ENCODE measurements at regions not wholly inside any gene's neighbourhood (a gene's known extent, or its start where the extent isn't known, plus 50 kb on each side); places are given as distances from the start of the nearest gene placed in this dataset.

- H3K9me3 Mint-ChIP-seq: peaks cover 12% of the 10 kb centered on the region
- no peak for DNase-seq
- H3K27ac Mint-ChIP-seq: no peak overlapping the region
Measured at GRCh38 chr7:31445686-31446355, 68.1 kb upstream of the ITPRID1 start.

GRCh38 chr7:31448649-31449048 is 65.2 kb upstream of the ITPRID1 start:
- peaks cover 29% of the 10 kb centered on the region for H3K9me3 Mint-ChIP-seq
- no peak overlapping the region for H3K4me3 Mint-ChIP-seq
- H3K4me1 Mint-ChIP-seq (ENCODE audit: low read depth): no peaks in the 10 kb centered on the region
- DNase-seq: no peak
- TF ChIP-seq, protein P1, sequence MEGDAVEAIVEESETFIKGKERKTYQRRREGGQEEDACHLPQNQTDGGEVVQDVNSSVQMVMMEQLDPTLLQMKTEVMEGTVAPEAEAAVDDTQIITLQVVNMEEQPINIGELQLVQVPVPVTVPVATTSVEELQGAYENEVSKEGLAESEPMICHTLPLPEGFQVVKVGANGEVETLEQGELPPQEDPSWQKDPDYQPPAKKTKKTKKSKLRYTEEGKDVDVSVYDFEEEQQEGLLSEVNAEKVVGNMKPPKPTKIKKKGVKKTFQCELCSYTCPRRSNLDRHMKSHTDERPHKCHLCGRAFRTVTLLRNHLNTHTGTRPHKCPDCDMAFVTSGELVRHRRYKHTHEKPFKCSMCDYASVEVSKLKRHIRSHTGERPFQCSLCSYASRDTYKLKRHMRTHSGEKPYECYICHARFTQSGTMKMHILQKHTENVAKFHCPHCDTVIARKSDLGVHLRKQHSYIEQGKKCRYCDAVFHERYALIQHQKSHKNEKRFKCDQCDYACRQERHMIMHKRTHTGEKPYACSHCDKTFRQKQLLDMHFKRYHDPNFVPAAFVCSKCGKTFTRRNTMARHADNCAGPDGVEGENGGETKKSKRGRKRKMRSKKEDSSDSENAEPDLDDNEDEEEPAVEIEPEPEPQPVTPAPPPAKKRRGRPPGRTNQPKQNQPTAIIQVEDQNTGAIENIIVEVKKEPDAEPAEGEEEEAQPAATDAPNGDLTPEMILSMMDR (IDR thresholded peaks at IDR 0.05): no peak
- no peaks in the 10 kb centered on the region for H3K36me3 Mint-ChIP-seq (ENCODE audit: low read depth)
- H3K27ac Mint-ChIP-seq: no peak overlapping the region
- no peaks in the 10 kb centered on the region; the same call in 1 of the 2 replicates for H3K27me3 Mint-ChIP-seq (ENCODE audit: insufficient read depth)

More at GRCh38 chr7:31445686-31446355, 68.1 kb upstream of the ITPRID1 start:
- H3K4me3 Mint-ChIP-seq: no peak overlapping the region
- no peaks in the 10 kb centered on the region for H3K4me1 Mint-ChIP-seq (ENCODE audit: low read depth)
- no peaks in the 10 kb centered on the region for H3K36me3 Mint-ChIP-seq (ENCODE audit: low read depth)
- no peaks in the 10 kb centered on the region; the same call in 1 of the 2 replicates for H3K27me3 Mint-ChIP-seq (ENCODE audit: insufficient read depth)
- TF ChIP-seq, protein P1 (IDR thresholded peaks at IDR 0.05): no peak

DNA sequence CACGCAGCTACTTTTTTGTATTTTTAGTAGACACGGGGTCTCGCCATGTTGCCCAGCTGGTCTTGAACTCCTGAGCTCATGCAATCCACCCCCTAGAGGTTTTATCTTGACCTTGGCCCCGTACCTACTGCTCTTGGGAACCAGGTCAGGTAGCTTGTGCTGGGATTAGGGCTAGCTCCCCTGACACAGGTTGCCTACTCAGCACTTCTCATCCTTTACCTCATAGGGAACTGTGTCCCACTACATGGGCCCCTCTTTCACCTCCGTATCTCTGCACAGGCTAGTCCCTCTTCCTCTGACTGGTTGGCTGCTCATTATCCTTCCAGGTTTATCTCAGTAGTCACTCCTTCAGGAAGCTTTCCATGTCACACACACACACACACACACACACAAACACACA is 58.0 kb upstream of the ITPRID1 start:
- Mint-ChIP-seq H3K27ac (no peak overlapping the region), H3K36me3 (ENCODE audit: low read depth) (no peaks in the 10 kb centered on the region), H3K27me3 (ENCODE audit: insufficient read depth) (no peaks in the 10 kb centered on the region), H3K4me1 (ENCODE audit: low read depth) (no peaks in the 10 kb centered on the region), H3K4me3 (no peak overlapping the region), H3K9me3 (peaks cover 24% of the 10 kb centered on the region)
- TF ChIP-seq, protein P1 (IDR thresholded peaks at IDR 0.05): no peak
- DNase-seq: no peak

- no peaks in the 10 kb centered on the region for H3K27me3 Mint-ChIP-seq (ENCODE audit: insufficient read depth)
- H3K36me3 Mint-ChIP-seq (ENCODE audit: low read depth): peaks cover 5% of the 10 kb centered on the region
- H3K9me3 Mint-ChIP-seq: peaks cover 25% of the 10 kb centered on the region
- H3K4me3 Mint-ChIP-seq: no peak overlapping the region
- no peaks in the 10 kb centered on the region for H3K4me1 Mint-ChIP-seq (ENCODE audit: low read depth)
- H3K27ac Mint-ChIP-seq: no peak overlapping the region
- DNase-seq: no peak
- TF ChIP-seq, protein P1 (IDR thresholded peaks at IDR 0.05): no peak
Measured at GRCh38 chr7:31456646-31457368, 57.1 kb upstream of the ITPRID1 start.

- H3K27me3 Mint-ChIP-seq (ENCODE audit: insufficient read depth): no peaks in the 10 kb centered on the region
- H3K9me3 Mint-ChIP-seq: peaks cover 24% of the 10 kb centered on the region
- no peak overlapping the region for H3K27ac Mint-ChIP-seq
- H3K36me3 Mint-ChIP-seq (ENCODE audit: low read depth): peaks cover 5% of the 10 kb centered on the region
- DNase-seq: no peak
- TF ChIP-seq, protein P1 (IDR thresholded peaks at IDR 0.05): no peak
- H3K4me1 Mint-ChIP-seq (ENCODE audit: low read depth): no peaks in the 10 kb centered on the region
- no peak overlapping the region for H3K4me3 Mint-ChIP-seq
Measured at GRCh38 chr7:31457551-31457950, 56.3 kb upstream of the ITPRID1 start.

All from HFFc6 (cell line).